ENCODE measurements at regions not wholly inside any gene's neighbourhood (a gene's known extent, or its start where the extent isn't known, plus 50 kb on each side); places are given as distances from the start of the nearest gene placed in this dataset.

DNA sequence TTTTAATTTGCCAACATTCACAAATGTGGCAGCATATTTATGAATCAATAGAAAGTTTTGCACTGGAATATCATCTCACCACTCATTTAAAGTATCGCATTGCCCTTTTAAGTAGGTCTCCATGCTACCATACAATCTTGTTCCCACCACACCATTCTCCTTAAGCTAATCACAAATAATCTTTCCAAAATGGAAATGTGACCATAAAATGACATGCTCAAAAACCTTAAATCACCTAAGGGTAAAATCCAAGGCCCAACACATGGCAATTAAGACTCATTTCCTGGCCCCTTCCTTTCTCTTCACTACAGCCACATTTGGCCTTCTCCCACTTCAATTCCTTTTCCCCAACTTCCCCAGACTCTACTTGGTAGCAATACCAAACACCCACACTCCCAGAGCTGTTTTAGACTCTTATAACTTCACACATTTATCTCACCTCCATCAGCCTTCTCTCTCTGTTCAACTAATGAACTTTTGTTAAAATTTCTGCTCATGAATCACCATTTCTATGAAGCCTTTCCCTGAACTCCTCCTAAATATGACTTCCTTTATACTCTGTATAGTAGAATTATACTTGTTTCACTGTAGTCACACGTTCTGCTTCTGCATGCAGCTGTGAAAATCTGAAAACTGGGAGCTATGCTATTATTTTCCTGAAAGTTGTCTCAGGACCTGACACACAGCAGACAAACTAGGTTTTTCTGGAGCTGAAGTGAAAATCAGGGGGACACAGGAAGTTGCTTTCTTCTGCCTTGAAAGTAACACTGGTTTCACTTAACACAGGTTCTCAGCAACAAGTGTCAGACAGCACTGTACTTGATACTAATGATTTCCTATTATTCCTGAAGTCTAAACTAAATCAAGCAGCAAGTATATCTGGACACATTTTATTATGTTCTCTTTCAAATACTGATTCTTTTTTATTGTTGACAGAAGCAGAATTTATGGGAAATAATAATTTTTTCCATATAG is 303.9 kb downstream of the ZEB2 start:
- DNase-seq (ENCODE audit: low read depth in 3 of 3): no peak

GRCh38 chr2:144215207-144215606 is 304.7 kb downstream of the ZEB2 start:
- no peak for DNase-seq (ENCODE audit: low read depth in 3 of 3)

- no peak for DNase-seq (ENCODE audit: low read depth in 3 of 3)
These were observed 306.1 kb downstream of the ZEB2 start for GRCh38 chr2:144213797-144214196.

- DNase-seq (ENCODE audit: low read depth in 3 of 3): no peak
These were observed 308.1 kb downstream of the ZEB2 start for GRCh38 chr2:144211826-144212225.

- DNase-seq (ENCODE audit: low read depth in 3 of 3): no peak
These were observed 308.9 kb downstream of the ZEB2 start for GRCh38 chr2:144211065-144211464.

- no peak for DNase-seq (ENCODE audit: low read depth in 3 of 3)
These were observed 309.8 kb downstream of the ZEB2 start for GRCh38 chr2:144210076-144210475.

- no peak for DNase-seq (ENCODE audit: low read depth in 3 of 3)
These were observed 311.0 kb downstream of the ZEB2 start for GRCh38 chr2:144208924-144209323.

GRCh38 chr2:144206019-144206418 is 313.9 kb downstream of the ZEB2 start:
- no peak for DNase-seq (ENCODE audit: low read depth in 3 of 3)

- peak in 1 of 3 donors; percentile 3 for DNase-seq (ENCODE audit: low read depth in 3 of 3)
These were observed 318.0 kb downstream of the ZEB2 start for GRCh38 chr2:144201868-144202468.

DNA sequence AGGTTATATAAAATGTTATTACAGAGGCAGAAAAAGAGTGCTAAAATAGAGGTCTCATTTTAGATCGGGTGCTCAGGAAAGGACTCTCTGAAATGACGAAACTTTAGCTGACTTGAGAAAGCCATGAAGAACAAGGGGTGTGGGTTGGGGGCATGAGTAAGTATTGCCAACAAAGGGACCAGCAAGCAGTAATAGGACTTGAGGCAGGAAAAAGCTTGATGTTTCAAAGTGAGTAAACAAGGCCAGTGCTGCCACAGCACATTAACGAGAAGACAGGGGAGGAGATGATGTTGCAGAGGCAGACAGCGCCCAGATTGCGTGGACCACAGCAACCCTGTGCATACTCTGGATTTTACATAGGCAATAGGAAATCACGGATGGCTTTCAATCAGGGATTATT is 318.8 kb downstream of the ZEB2 start:
- DNase-seq (ENCODE audit: low read depth in 3 of 3): no peak

- DNase-seq (ENCODE audit: low read depth in 3 of 3): no peak
These were observed 321.8 kb downstream of the ZEB2 start for GRCh38 chr2:144198116-144198515.

DNA sequence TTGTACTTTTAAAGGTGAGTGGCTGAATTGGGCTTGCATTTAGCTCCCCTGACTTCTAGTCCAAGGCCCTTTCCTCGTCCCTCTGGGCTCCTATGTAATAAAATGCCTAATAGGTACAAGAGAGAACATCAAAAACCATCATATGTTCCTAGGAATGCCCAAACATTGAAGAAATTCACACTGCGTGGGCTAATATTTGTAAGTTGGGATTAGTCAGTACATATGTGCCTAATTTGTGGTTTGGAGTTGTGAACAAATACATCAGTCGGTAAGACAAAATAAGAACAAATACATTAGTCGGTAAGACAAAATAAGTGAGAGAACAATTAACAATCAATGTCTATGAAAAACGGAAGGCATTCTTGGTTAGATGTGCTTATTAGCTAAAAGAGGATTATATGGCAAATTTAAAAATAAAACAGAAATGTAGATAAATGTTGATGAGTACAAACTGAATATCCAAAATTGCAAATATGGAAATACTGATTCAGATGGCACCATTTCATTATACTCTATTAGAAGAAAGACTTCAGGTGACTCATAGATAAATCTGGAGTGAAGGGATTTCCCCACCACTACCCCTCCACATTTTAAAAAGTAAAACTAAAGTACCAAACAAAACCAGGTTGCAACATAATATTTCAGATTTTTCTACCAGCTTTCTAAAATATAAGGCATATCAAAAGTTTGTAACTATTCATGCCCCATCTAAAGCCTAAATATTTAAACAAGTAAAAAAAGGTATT is 325.4 kb downstream of the ZEB2 start:
- DNase-seq (ENCODE audit: low read depth in 3 of 3): no peak

DNA sequence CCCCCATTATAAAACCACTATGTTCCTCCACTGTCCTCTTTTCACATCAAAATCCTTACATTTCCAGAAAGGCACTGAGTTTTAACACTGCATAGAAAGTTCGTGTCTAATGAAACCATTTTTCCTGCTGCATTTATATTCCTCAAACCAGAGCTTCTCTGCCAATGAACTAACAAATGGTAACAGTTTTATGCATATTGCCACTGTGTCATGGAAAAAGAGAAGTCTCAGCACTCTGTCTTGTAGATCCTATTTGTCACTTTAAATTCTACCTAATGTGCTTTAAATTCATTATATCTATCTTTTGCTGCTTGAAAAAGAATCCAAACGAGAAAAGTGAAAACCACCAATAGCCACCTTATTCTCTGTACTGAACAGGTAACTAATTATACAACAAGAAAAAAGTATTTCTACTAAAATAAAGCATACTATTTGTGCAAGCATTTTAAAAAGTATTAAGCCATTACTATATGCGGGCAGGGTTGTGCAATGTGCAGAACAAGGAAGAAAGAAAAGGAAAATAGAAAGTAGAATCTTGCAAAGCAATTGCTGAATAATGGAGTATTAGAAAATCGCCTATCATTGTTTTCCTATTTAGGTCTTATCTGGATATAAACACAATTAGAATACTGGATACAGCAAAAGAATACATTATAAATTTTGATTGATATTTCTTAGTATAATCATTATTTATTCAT is 328.9 kb downstream of the ZEB2 start:
- no peak for DNase-seq (ENCODE audit: low read depth in 3 of 3)

DNA sequence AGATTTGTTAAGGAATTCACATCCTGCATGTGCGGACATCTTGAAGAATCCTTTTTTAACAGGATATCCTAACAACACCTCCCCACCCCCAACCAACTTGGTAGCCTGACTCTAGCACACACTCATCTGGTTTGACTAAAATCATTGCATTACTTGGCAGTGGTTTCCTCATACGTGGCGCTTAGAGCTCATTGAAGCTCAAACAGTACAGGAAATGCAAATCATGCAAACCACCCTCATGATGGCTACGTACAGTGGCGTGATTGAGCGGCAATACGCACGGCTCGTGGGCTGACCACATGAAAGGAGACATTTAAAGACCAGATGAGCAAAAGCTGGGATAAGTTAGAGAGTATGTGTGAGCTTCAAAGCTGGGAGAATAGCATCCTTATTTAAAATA is 336.2 kb downstream of the ZEB2 start:
- DNase-seq (ENCODE audit: low read depth in 3 of 3): peak; percentile 54 to 72 (median 68)

DNA sequence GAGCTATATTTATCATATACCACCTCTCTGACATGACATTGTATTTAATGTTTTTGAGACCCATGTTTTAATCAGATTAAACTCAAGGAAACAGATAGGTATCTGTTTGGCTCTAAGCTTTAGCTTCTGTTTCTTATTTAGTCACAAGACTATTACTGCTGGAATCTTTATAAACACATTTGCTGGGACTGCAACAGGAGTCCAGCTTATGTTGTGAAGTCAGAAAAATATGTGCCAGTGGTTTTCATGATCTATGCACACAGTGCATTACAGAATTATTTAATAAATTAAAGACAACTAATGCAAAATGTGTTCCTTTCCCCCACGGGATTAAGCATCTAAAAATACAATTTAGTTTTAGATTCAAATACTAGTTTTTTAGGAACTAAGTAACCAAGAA is 338.9 kb downstream of the ZEB2 start:
- no peak for DNase-seq (ENCODE audit: low read depth in 3 of 3)

GRCh38 chr2:144180131-144180530 is 339.8 kb downstream of the ZEB2 start:
- no peak for DNase-seq (ENCODE audit: low read depth in 3 of 3)

DNA sequence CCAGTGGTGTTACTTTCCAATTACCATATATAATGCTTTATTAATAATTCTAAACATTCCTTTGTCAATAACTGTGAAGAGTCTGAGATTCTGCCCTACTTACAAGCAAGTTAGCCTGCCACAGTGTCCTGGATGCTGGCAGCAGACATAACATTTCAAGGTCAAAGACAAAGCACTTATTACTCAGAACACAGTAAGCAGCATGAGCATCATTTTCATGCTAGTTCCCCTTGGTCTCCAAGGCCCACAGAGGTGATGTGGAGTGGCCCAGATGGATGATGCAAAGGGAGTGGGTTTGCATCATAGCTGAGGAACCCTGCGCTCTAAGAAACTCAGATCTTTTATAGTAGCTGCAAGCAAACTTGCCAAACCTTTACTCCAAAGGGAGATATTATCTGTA is 349.7 kb downstream of the ZEB2 start:
- no peak for DNase-seq (ENCODE audit: low read depth in 3 of 3)

- no peak for DNase-seq (ENCODE audit: low read depth in 3 of 3)
These were observed 353.2 kb downstream of the ZEB2 start for GRCh38 chr2:144166743-144167142.

DNA sequence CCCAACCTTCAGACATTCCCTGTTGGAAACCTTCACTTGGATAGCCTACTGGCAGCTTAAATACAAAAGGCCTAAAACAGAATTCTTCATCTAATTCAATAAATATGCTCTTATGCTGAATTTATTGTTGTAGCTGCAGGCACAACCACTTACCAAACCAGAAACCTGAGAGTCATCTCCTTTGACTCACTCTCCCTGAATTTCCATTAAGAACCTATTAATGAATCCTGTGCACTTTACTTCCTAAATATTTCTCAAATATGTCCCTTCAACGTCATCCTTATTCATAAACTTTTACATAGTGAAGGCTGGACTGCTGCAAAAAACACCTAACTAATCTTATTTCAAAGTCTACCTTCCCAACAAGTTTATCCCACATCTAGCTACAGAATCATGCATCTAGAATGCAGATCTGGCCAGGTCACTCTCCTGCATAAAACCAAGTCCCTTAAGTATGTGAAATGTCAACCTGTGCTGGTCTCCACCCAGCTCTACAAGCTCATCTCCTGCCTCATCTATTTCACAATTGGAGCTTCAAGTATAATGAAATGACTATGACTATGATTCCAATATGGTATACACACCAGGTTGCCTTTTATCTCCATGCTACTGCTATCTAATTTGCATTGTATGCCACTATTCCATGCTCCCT is 354.2 kb downstream of the ZEB2 start:
- DNase-seq (ENCODE audit: low read depth in 3 of 3): no peak

DNA sequence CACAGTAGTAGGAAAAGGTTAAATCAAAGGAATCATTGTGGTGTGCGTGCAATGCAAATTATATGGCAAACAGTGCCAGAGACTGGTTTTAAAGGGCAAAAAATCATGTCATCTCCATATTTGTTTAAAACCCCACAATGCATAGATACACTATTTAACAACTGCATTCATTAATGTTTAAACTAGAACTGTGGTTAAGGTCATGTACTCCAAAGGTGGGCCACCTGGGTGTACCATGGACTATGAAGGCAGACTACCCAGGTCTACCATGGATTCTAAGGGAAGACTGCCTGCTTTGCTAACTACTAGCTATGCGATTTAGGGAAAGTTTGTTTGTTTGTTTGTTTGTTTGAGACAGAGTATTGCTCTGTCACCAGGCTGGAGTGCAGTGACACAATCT is 356.3 kb downstream of the ZEB2 start:
- no peak for DNase-seq (ENCODE audit: low read depth in 3 of 3)

DNA sequence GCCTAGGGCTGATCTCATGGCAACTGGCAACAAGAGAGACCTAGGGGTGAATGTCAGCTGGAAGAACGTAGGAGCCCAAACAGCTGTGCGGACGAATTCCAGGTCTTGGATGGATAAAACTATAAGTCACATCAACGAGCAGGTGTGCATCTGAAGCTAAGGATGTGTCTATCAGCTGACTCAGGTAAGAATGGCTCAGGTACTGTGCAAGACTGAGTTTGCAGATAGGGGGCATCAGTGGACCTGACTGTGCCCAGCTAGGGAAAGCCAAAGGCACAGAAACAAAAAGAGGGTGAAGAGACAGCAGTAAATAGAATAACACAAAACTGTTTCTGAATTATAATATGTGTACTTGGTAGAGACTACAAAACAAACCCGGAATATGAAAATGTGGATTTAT is 357.3 kb downstream of the ZEB2 start:
- peak in 2 of 3 donors; percentile 4 to 19 for DNase-seq (ENCODE audit: low read depth in 3 of 3)
